IMR-90 (cell line): ENCODE measurements at regions not wholly inside any gene's neighbourhood (a gene's known extent, or its start where the extent isn't known, plus 50 kb on each side); places are given as distances from the start of the nearest gene placed in this dataset.
A peak's percentile ranks its signal among the peaks of the same experiment; 100 is the strongest.

Experiments used
- ATAC-seq: fragments of 200-7000 bp; cut with Tn5 transposase; 2 replicates; pipeline ENCODE4 v1.9.1; 2020; ENCODE audit warnings: low read depth, mild to moderate bottlenecking, moderate library complexity
- BruUV-seq: library from RNA; stranded (reverse); fragments of 400-500 nt; replicated peaks from 2 replicates; lab custom pipeline; 2021; lab: Mats Ljungman, UMichigan
- CTCF ChIA-PET: fragments of 300-600 bp; formaldehyde crosslinking; extraction: SDS; loops from one replicate; lab custom pipeline; 2021; ENCODE audit warnings: antibody characterized with exemption; lab: Yijun Ruan, JAX
- POLR2A ChIA-PET: fragments of 300-600 bp; sonication (Branson Sonifier 250); formaldehyde crosslinking; loops from one replicate; lab custom pipeline; 2022; ENCODE audit warnings: antibody characterized with exemption; ENCODE audit not compliant: unreplicated experiment; lab: Charles Lee
- DNase-seq: peaks from one replicate; pipeline ENCODE4 v3.0.0; 2013
- H2AFZ ChIP-seq: replicated peaks from 2 replicates; pipeline ENCODE3; 2013; ENCODE audit warnings: low read length, mild to moderate bottlenecking; ENCODE audit not compliant: poor library complexity
- H2AK5ac ChIP-seq: 2 replicates; pipeline ENCODE4 v1.6.1; 2013; ENCODE audit warnings: low read depth, low read length, inconsistent platforms
- H2AK9ac ChIP-seq: replicated peaks from 2 replicates; pipeline ENCODE3; 2013; ENCODE audit warnings: mild to moderate bottlenecking, low read depth, low read length, moderate library complexity; ENCODE audit not compliant: poor library complexity
- H2BK120ac ChIP-seq: 2 replicates; pipeline ENCODE4 v1.6.1; 2013; ENCODE audit warnings: low read depth, low read length, inconsistent platforms
- H2BK15ac ChIP-seq: 3 replicates; pipeline ENCODE4 v1.6.1; 2013; ENCODE audit warnings: low read depth, low read length, inconsistent platforms
- H2BK20ac ChIP-seq: 2 replicates; pipeline ENCODE4 v1.6.1; 2013; ENCODE audit warnings: low read depth, mild to moderate bottlenecking, inconsistent platforms, low read length, moderate library complexity
- H2BK5ac ChIP-seq: 2 replicates; pipeline ENCODE4 v1.6.1; 2013; ENCODE audit warnings: mild to moderate bottlenecking, low read depth, low read length, inconsistent platforms; ENCODE audit not compliant: poor library complexity, severe bottlenecking
- H3K14ac ChIP-seq: replicated peaks from 2 replicates; pipeline ENCODE4 v1.6.1; 2013; ENCODE audit warnings: low read depth, low read length, inconsistent platforms
- H3K18ac ChIP-seq: 2 replicates; pipeline ENCODE4 v1.6.1; 2013; ENCODE audit warnings: low read depth, low read length, control low read depth
- H3K23ac ChIP-seq: 2 replicates; pipeline ENCODE4 v1.6.1; 2013; ENCODE audit warnings: low read depth, low read length, inconsistent platforms
- H3K27ac ChIP-seq: 2 replicates; pipeline ENCODE4 v1.5.1; 2013; ENCODE audit warnings: mild to moderate bottlenecking, control low read depth, low read length; ENCODE audit not compliant: insufficient read depth
- H3K27me3 ChIP-seq: 2 replicates; pipeline ENCODE4 v1.6.1; 2013; ENCODE audit warnings: low read length; ENCODE audit not compliant: control insufficient read depth, insufficient read depth
- H3K36me3 ChIP-seq: 2 replicates; pipeline ENCODE4 v1.6.1; 2013; ENCODE audit warnings: low read length, mixed read lengths; ENCODE audit not compliant: control insufficient read depth, insufficient read depth
- H3K4ac ChIP-seq: 2 replicates; pipeline ENCODE4 v1.6.1; 2013; ENCODE audit warnings: low read depth, low read length, inconsistent platforms
- H3K4me1 ChIP-seq: 2 replicates; pipeline ENCODE4 v1.6.1; 2013; ENCODE audit warnings: low read length, mixed read lengths; ENCODE audit not compliant: control insufficient read depth, insufficient read depth
- H3K4me2 ChIP-seq: 2 replicates; pipeline ENCODE4 v1.6.1; 2013; ENCODE audit warnings: low read depth, mild to moderate bottlenecking, control low read depth, low read length, moderate library complexity
- H3K4me3 ChIP-seq: 2 replicates; pipeline ENCODE4 v1.5.1; 2013; ENCODE audit warnings: low read depth, mild to moderate bottlenecking, control low read depth, low read length, moderate library complexity; ENCODE audit not compliant: insufficient read depth
- H3K56ac ChIP-seq: 2 replicates; pipeline ENCODE4 v1.6.1; 2013; ENCODE audit warnings: low read length, inconsistent platforms; ENCODE audit not compliant: insufficient read depth; ENCODE audit errors: extremely low read depth
- H3K79me1 ChIP-seq, 2 experiments: 2 replicates each; pipeline ENCODE4 v1.6.1; 2013; ENCODE audit warnings: low read length in 2 of 2, inconsistent platforms in 1 of 2, low read depth in 1 of 2
- H3K9ac ChIP-seq: 2 replicates; pipeline ENCODE4 v1.6.1; 2013; ENCODE audit warnings: low read depth, low read length, control low read depth
- H3K9me1 ChIP-seq: 2 replicates; pipeline ENCODE4 v1.6.1; 2013; ENCODE audit warnings: low read length, inconsistent platforms; ENCODE audit not compliant: insufficient read depth
- H3K9me3 ChIP-seq: 2 replicates; pipeline ENCODE4 v1.6.1; 2013; ENCODE audit warnings: low read length; ENCODE audit not compliant: control insufficient read depth, insufficient read depth
- H4K20me1 ChIP-seq: 2 replicates; pipeline ENCODE4 v1.6.1; 2013; ENCODE audit warnings: low read length, inconsistent platforms; ENCODE audit not compliant: insufficient read depth
- H4K5ac ChIP-seq: 2 replicates; pipeline ENCODE4 v1.6.1; 2013; ENCODE audit warnings: mild to moderate bottlenecking, low read depth, low read length, control low read depth
- H4K8ac ChIP-seq, 2 experiments: 2 replicates each; pipeline ENCODE4 v1.6.1; 2013; ENCODE audit warnings: low read depth in 2 of 2, low read length in 2 of 2, control low read depth in 1 of 2, inconsistent platforms in 1 of 2
- H4K91ac ChIP-seq: 2 replicates; pipeline ENCODE4 v1.6.1; 2013; ENCODE audit warnings: low read depth, low read length, inconsistent platforms; ENCODE audit not compliant: insufficient read depth
- MXI1 ChIP-seq: IDR thresholded peaks from 2 replicates; pipeline ENCODE4 v1.6.1; 2012; ENCODE audit warnings: low read depth, mild to moderate bottlenecking, low read length, moderate library complexity, borderline replicate concordance
- POLR2A ChIP-seq: IDR thresholded peaks from 2 replicates; pipeline ENCODE4 v1.6.1; 2012; ENCODE audit warnings: mild to moderate bottlenecking, low read depth, low read length
- RCOR1 ChIP-seq: IDR thresholded peaks from 2 replicates; pipeline ENCODE4 v1.6.1; 2012; ENCODE audit warnings: mild to moderate bottlenecking, low read length, improper control_type of control experiment; ENCODE audit not compliant: insufficient replicate concordance
- dilution Hi-C: fragments of 300-500 bp; cut with HindIII; formaldehyde crosslinking; loops from one replicate; pipeline ENCODE4 v1.14.3; 2018; ENCODE audit warnings: low sequenced_read_pairs; ENCODE audit not compliant: unreplicated experiment
- in situ Hi-C: fragments of 300-500 bp; cut with MboI; formaldehyde crosslinking; loops from 3 replicates; pipeline ENCODE4 v1.14.3; 2019; ENCODE audit warnings: low sequenced_read_pairs, inconsistent platforms, mixed read lengths
- intact Hi-C: fragments of 100-400 bp; cut with micrococcal nuclease; formaldehyde crosslinking; loops from 2 replicates; pipeline ENCODE4 v1.10.0; 2022

- Histone ChIP-seq H3K79me1 (no peaks in the 10 kb centered on the region), H2BK20ac (no peak overlapping the region), H3K4me1 (peaks cover 22% of the 10 kb centered on the region), H3K18ac (no peak overlapping the region), H2AK9ac (no peak overlapping the region), H3K9me3 (peaks cover 2% of the 10 kb centered on the region; the same call in 1 of the 2 replicates), H4K5ac (no peak overlapping the region), H2BK15ac (peak overlapping the region; percentile 35; the same call in 2 of the 3 replicates), H3K4me2 (no peak overlapping the region), H2AK5ac (no peak overlapping the region), H3K9me1 (peaks cover 18% of the 10 kb centered on the region), H4K20me1 (no peaks in the 10 kb centered on the region), H3K4me3 (no peak overlapping the region), H4K91ac (no peak overlapping the region), H3K9ac (no peak overlapping the region), H3K4ac (peak overlapping the region; percentile 25; the same call in 1 of the 2 replicates), H2BK120ac (peak overlapping the region; percentile 42; the same call in 1 of the 2 replicates), H3K36me3 (no peaks in the 10 kb centered on the region), H2AFZ (no peak overlapping the region), H3K14ac (no peak overlapping the region), H2BK5ac (no peak overlapping the region), H4K8ac (no peak overlapping the region; a peak in 1 of 4 replicates), H3K23ac (no peak overlapping the region), H3K56ac (no peak overlapping the region), H3K27ac (no peak overlapping the region), H3K27me3 (no peaks in the 10 kb centered on the region)
- intact Hi-C loops: no loop called here
- ChIA-PET CTCF (interaction anchor here (0.9 kb wide), 1 partner anchor 24 kb away, joined by 4 read pairs; no protein-coding TSS in a partner anchor), POLR2A (no interaction called here)
- DNase-seq (no peak), ATAC-seq (no peak)
- dilution Hi-C loops: no loop called here
- in situ Hi-C loops: no loop called here
- TF ChIP-seq POLR2A (no peak), RCOR1 (no peak), MXI1 (no peak)
- BruUV-seq: no TSS peak
Measured at GRCh38 chr2:74739129-74739528, 85.1 kb downstream of the SEMA4F start.
